HG03103 (cell line): ENCODE measurements at regions not wholly inside any gene's neighbourhood (a gene's known extent, or its start where the extent isn't known, plus 50 kb on each side); places are given as distances from the start of the nearest gene placed in this dataset.

Experiments used
- ATAC-seq: cut with Tn5 transposase; IDR thresholded peaks from one replicate; pipeline ENCODE4 v1.9.1; 2021; ENCODE audit warnings: low read depth; ENCODE audit not compliant: unreplicated experiment

DNA sequence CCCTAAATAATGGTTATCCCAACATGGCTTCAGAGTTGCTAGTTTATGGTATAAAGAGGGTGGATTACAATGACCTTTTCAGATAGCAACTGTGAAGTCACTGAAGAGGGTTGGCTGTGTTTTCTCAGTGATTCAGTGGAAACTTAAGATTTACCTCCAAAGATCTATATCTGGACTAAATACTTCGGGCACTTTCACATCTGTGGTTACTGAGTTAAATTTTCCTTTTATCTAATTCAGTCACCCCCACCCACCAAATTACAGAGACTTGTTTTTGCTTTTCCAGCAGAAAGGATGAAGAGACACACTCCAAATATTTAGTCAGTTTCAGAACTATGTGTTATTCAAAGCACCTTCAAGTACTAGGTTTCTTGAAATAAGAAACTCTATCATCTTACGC lies 573.2 kb downstream of the CCDC171 start:
- ATAC-seq, result no peak

DNA sequence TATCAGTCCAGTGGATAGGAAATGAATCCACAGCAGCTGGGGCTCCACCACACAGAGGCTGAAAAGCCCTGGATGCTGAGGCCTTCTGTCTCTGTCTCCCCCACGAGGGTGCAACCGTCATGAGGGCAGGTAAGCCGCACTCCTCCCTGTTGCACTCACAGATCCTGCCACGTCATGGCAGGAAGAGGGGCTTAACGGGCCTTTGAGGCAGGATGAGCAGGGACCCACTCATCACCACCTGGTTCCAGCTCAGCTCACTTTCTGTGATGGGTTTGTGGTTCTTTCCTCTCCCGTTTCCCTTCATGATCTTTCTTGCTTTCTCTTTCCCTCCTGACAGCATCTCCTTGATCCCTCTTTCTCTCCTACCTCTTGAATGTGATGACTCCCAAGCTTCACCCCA lies 575.2 kb downstream of the CCDC171 start:
- no peak for ATAC-seq

DNA sequence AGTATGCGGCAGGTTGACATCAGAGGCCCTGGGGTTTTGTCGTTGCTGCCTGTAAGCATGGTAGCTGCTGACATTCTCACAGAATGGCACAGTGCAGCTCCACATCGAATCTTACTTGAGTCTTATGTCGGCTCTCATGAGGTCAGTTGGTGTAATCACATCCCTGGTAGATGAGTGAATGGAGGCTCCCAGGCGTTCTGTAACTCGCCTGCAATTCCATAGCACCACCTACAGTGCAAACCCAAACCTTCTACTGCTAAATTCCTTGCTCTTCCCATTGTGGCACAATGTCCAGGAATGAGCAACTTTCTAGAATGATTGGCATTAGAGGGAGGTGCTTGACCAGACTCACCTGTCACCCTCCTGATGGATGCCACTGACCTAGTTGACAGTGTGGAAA lies 578.4 kb downstream of the CCDC171 start:
- ATAC-seq, result no peak

DNA sequence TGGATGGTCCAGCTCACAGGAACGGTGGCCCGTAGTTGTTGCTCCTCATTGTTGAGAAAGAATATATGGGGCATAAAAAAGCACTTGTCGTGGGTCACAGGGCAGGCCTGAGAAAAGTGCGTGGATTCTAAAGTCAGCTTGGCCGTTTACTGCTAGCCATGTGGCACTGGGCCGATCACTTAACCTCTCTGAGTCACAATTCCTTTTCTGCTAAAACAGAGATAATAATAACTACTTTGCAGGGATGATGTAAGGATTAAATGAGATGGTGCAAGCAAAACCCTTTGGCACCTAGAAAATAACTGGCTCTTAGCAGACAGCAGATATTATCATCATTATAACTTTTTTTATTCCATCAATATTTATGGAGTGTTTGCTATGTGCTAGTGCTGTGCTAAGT lies 579.7 kb downstream of the CCDC171 start:
- ATAC-seq, result no peak

DNA sequence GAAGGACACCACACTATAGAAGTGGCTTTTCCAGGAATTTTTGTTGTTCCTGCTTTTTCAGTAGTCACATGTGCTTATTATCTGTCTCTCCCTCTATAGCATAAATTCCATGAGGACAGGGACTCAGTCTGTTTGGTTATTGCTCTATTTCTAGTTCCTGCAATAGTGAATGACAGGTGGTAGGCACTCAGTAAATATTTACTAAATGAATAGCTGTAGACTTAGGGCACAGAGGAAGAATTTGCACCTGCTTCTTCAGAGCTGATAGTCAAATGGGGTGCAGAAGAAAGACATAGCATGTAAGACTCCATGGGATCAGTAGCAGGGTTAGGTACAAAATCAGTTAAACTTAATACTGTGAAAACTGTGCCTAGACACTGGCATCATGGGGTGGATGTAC lies 580.2 kb downstream of the CCDC171 start:
- no peak for ATAC-seq

DNA sequence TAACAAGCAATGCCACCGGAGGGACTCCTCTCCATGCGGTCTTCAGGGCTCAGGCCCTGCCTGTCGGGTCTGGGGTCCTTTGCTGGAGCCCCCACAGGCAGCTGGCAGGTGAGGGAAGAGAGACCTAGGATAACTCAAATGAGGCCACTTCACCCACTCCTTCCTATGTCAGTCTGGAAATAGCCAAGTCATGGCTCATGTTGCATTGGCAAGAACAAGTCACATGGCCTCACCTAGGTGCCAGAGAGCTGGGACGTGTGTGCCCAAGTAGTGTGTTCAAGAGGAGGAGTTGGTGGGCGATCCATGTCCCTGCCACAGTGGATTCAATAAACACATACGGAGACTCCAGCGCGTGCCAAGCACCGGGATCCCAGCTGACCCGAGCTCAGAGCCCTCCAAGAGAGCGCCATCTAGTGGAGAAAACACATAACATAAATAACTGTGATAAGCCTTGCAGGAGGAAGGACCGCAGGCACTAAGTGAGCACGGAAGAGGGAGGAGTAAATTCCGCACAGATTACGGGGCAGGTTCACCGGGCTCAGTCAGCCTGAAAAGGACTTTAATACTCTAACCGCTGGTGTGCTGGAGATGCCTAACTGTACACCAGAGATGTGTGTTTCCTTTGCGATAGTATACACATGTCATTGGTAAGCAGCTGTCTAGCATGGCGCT lies 580.8 kb downstream of the CCDC171 start:
- peak; percentile 79 for ATAC-seq

DNA sequence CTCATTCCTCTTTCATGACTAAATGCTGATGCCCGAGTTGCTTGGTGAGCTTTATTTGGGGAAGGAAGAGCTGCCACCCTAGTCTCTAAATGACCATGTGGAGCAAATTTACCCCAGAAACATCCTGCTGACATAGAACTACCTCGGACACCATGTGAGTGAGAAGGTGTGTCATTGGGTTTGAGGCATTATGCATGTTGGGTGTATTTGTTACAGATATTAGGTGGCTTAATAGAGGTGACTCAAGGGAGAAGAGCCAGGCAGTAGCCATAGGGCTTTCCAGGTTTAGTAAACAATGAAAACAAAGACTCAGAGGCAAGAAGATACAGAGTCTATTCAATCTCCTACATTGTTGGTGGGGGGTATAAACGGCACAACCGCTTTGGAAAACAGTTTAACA lies 581.5 kb downstream of the CCDC171 start:
- no peak for ATAC-seq

DNA sequence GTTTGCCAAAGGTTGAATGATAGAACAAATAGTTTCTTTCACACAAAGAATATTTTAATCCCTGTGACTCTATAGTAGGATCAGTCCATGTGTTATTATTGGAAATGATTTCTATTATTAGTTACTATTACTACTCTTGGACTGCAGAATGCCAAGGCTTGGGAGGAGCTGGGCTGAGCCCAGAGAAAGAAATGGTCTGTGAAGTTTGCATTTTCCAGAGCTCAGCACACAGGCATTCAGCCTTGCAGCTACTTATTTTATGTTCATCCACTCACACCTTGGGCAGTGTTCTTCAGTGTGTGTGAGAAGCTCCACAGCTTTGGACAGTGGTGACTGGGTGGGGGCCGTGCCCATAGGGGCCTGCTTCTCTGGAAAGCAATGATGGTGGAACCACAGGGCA lies 583.1 kb downstream of the CCDC171 start:
- no peak for ATAC-seq

DNA sequence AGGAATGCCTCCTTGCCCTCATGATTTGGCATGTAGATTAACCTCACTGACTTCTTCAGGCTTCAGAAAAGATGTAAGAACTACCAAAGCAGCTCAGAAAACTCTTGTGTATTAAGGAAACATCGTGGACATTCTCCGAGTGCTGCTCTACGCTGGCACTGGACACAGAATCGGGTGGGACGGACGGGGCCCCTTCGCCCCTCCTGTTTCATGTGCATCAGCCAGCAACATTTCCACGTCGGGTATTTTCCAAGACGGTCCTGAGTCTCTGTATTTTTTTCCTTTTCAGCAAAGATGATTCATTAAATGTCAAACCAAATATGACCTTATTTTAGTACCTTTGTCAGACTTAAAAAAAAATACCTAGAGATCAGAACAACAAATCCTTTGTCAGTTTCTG lies 583.6 kb downstream of the CCDC171 start:
- ATAC-seq, result no peak

DNA sequence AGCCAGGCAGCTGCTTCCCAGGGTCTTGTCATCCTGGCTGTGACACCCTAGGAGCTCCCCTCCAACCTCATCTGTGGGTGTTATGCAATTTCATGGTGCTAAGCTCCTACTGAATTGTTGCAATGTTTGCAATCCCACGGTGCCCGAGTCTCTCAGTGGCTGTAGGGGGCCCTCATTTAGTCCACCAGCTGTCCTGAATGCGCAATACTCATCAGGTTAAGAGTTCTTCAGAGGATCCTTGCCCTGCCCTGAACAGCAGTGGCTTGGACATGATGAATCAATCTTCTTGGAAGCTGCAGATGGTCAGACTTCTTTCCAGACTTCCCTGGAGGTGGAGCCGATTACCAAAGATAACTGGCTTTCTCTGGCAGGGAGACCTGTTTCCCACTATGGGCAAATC lies 584.1 kb downstream of the CCDC171 start:
- ATAC-seq, result no peak

DNA sequence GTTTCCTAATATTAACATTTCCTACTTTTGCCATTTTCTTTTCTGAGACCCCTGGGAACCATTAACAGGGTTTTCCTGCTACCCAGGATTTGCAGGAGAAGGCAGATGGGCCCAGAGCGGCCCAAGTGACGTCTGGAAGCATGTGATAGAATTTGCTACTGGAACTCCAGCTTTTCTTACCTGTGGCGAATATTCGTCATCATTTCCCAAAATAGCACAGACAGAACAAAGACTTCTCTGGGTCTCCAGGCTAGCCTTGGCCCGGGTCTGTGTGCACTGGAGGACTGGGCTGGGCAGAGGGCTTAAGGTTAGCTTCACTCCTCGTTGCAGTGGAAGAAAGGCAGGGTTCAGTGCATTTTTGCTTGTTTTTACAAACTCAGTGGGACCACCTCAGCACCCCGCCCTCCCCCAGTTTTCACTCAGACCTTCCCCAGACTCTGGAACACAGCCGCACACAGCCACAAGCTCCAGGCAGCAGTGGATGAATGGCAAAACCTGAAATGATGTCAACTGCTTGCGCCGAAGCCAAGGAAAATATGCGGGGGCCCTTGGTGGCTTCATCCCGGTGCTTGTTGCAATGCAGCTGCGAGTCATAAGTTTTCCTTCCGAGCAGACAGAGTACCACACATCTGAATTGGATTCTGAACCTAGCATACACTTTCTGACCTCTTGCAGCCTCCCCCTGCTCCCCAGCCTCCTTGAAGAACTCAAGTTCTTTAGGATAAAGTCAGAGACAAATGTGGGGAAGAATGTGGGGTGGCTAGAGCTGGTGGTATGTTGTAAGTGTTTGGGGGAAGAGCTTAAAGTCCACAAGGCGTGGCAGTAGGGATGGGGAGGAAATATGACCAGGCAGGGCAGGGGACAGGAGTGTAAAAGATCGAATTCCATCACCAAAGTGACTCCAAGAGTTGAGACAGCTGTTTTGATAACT lies 586.0 kb downstream of the CCDC171 start:
- ATAC-seq, result no peak

DNA sequence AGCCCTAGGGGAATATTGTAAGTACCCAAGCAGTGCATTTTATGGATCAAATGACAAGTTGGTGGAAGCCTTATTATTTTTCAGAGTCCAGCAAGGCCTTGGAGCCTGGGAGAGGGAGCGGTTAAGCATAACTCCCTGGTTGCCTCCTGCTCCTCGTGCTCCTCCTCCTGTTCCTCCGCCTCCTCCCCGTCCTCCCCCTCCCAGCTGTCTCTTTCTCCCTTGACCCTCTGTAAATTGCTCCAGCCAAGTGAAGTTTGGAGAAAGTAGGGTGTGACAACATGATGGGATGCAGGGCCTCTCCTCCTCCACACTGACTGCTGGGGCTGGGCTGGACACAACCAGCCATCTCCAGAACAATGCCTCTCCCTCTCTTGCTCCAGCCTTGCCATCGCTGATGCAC lies 586.9 kb downstream of the CCDC171 start:
- ATAC-seq, result no peak

DNA sequence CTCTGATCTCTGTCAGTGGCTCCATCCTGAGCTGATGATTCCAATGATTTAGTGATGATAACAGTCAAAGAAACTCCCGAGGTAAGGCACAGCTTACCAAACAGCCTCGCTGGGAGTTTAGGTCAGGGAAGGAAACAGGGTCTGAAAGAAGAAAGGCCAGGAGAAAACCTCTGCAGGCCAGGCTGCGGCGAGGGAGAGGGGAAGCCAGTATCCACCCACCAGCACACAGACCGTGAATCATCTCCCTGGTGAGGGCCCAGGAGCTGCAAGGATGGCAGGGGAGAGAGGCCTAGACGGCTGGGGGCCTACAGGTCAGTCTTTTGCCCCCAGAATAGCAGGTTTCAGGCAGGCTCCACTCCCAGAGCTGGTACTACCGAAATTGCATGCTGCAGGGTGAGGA lies 590.5 kb downstream of the CCDC171 start:
- no peak for ATAC-seq

DNA sequence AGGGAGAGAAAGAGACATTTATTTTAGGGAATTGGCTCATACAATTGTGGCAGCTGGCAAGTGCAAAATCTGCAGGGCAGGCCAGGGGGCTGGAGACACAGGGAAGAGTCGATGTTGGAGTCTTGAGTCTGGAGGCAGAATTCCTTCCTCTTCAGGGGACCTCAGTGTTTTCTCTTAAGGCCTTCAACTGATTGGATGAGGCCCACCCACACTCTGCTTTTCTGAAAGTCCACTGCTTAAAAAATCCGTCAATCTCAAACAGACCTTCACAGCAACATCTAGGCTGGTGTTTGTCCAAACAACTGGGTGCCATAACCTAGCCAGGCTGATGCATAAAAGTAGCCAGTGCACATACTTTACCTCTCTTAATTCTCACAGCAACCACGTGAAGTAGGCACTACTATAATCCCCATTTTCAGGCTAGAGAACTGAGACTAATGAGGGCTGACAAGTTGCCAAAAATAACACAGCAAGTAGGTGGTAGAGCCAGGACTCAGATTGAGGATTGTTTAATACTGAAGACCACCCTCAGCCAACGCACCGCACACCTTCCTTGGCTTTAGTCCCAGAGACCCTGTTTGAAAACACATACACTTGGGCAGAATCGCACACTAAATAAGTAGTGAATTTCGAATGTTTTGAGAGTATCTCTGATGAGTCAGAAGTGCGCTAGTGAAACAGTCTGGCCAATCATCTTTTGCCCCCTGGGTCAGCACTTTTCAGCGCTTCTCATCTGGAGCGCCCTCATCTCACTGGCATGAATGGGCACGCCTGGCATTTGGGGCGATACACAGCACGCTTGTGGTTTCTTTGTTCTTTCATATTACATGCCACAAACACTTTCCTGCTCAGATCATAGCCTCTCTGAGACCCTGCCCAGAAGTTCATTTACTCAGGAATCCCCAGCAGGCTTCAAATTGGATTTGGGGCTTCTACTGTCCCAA lies 591.4 kb downstream of the CCDC171 start:
- ATAC-seq, result no peak

DNA sequence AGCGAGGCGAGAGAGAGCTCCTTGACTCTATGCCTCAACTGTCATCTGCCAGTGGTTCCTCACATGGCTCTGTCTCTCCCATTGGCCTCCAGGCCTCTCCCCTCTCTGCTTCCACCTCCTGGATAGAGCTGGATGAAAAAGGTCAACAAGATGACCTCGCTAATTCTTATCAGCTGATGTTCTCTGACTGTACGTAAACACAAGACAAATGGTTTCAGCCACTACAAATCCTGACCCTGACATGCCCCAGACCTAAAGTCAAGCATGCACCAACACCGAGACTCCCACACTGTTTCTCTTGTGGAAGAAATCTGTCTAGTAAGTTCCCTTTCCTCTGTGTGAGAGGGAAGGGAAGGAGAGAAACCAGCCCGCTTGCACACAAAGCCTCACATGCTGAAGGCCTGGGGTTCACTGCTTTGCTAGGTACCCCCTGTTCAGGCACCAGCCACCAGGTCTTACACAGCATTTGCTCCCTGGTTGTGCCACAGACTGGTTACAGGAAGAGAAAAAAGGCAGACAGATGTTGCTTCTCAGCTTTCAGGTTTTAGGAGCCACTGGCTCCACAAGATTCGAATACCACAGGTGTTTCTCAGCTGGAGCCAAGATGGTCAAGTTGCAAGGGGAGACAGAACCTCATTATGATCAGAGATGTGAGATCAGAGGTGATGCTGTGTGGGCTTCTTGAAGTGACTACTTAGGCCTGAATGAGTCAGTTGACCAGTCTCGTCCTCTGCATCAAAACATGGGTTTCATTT lies 592.5 kb downstream of the CCDC171 start:
- ATAC-seq, result no peak

DNA sequence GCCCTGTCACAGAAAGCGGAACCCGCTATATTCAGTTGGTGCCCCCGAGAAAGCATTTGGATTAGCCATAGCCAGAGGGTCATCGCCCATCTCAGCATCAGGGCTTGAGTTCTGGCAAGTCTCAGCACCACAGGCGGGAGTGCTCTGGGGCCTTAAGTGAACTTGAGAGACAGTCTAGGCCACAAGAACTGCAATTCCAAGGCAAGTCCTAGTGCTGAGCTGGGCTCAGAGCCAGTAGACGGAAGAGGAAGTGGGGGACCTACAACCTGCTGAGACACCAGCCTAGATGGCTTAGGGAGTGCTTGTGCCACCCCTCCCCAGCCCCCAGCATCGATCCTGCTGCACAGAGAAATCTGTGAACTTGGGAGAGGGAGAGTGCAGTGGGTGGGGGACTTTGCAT lies 594.9 kb downstream of the CCDC171 start:
- ATAC-seq, result no peak

DNA sequence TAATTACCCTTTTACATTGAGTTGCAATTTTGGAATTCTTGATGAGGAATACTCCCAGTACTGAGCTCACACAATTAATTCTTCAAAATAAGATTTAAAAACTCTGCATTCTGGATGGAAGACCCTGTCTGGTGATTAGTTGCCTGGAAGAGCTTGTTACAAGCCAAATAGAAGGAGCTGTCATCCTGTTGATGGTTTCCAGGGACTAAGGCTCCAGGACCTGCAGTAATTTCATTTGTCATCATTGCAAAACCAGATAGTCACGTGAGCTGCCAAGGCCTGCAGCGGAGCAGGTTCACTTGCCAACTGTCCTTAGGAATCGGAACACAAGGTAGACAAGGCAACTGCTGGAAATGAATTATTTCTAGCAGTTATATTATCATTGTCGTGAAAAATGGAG lies 597.7 kb downstream of the CCDC171 start:
- no peak for ATAC-seq

DNA sequence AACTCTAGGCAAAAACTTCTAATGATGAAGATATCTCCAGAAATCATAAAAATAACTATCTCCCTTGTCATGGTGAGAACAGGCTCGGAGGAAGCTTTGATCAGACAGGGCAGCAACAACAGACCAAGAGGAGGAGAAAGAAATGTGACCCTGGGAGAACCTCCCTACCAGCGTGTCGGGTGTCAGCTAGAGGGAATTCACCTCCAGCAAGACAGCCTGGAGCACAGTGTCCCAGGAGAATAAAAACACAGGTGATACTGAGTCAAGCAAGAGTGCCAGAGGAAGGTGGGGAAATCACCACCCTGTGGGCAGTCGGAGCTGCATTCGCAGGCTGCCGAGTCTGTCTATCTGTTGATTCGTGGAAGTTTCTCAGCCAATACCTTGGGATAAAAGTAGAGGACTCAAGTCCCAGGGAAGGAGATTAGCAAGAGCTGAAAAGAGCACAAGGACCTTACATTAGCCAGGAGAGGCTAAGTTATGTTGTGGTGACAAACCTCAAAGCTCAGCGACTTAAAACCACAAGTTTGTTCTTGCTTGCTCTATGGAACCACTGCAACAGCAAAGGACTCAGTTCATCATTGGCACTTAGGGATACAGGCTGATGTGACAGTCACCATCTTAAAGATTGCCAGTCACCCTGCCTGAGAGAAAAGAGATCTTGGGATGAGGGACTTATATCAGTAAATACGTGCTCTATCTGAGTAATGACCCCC lies 598.3 kb downstream of the CCDC171 start:
- ATAC-seq, result no peak

DNA sequence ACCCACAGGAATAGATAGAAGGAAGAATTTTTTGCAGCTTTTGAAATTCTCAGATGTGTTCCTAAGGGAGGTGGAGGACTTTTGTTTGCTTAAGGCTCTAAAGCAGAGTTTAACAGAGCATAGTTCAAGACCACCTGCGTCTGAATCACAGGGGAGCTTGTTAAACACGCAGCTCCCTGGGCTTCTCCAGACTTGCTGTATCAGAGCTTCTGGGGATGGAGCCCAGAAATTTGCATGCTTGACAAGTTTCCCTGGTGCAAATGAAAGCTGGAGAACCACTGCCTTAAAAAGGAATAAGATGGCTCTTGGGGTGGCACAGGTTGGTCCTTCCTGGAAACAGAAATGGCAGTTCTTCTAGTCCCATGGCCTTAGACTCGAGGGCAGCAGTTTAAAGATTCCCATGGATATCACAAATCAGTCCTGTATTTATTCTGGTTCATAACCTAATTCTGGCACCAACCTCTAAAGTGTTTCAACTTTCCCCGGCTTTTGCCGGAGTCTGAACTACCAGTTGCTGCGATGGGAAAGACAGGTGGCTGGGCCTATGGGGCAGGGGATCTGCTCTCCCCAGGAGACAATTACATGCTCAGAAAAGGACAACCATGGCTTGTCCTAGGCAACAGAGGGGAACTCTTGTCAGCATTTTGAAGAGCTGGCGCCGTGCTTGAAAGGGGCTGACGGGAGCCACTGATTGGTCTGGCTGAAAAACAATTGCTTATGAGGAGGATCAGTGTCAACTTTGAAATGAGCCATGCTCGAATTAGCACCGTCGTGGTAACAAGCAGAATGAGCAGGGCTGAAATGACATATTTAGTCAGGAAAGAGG lies 599.6 kb downstream of the CCDC171 start:
- no peak for ATAC-seq
